AG04450 (cell line): ENCODE measurements at regions not wholly inside any gene's neighbourhood (a gene's known extent, or its start where the extent isn't known, plus 50 kb on each side); places are given as distances from the start of the nearest gene placed in this dataset.

Source experiments
- CTCF ChIA-PET: fragments of 300-600, 350-600 bp; formaldehyde crosslinking; extraction: SDS; loops from one replicate; lab custom pipeline; 2022; ENCODE audit warnings: antibody characterized with exemption, inconsistent platforms; lab: Charles Lee
- POLR2A ChIA-PET: fragments of 350-600 bp; formaldehyde crosslinking; extraction: SDS; loops from one replicate; lab custom pipeline; 2021; ENCODE audit warnings: antibody characterized with exemption, inconsistent platforms; lab: Yijun Ruan, JAX
- DNase-seq: peaks from one replicate; pipeline ENCODE4 v3.0.0-alpha.2; 2011; ENCODE audit warnings: low read depth, low spot score
- H3K27ac ChIP-seq: one replicate; pipeline ENCODE4 v1.5.1; 2012; ENCODE audit warnings: low read depth, low read length, control low read depth
- H3K27me3 ChIP-seq: one replicate; pipeline ENCODE4 v1.6.0; 2012; ENCODE audit warnings: low read length; ENCODE audit not compliant: control insufficient read depth, insufficient read depth
- H3K4me3 ChIP-seq: 2 replicates; pipeline ENCODE4 v1.5.1; 2011; ENCODE audit warnings: mild to moderate bottlenecking, low read depth, low read length, control low read depth
- H3K9me3 ChIP-seq: 2 replicates; pipeline ENCODE4 v1.5.1; 2012; ENCODE audit warnings: low read length; ENCODE audit not compliant: control insufficient read depth, insufficient read depth
- CTCF ChIP-seq: IDR thresholded peaks from 2 replicates; pipeline ENCODE4 v1.5.1; 2011; ENCODE audit warnings: low read depth, low read length, control low read depth, inconsistent platforms

- Histone ChIP-seq H3K4me3 (no peak overlapping the region), H3K27me3 (no peaks in the 10 kb centered on the region), H3K27ac (no peak overlapping the region), H3K9me3 (no peaks in the 10 kb centered on the region; the same call in 1 of the 2 replicates)
- ChIA-PET POLR2A (no interaction called here), CTCF (no interaction called here)
- TF ChIP-seq CTCF, result no peak
- no peak for DNase-seq
These were observed 370.4 kb upstream of the PLXNA2 start for GRCh38 chr1:208614610-208615009.

GRCh38 chr1:208615371-208615770 lies 371.2 kb upstream of the PLXNA2 start:
- H3K4me3 ChIP-seq, result no peak overlapping the region
- no peaks in the 10 kb centered on the region for H3K27me3 ChIP-seq
- POLR2A ChIA-PET, result no interaction called here
- DNase-seq, result no peak
- TF ChIP-seq CTCF, result no peak
- no peaks in the 10 kb centered on the region; the same call in 1 of the 2 replicates for H3K9me3 ChIP-seq
- CTCF ChIA-PET, result no interaction called here
- no peak overlapping the region for H3K27ac ChIP-seq

GRCh38 chr1:208616776-208617175 lies 372.6 kb upstream of the PLXNA2 start:
- CTCF ChIA-PET, result no interaction called here
- DNase-seq, result no peak

GRCh38 chr1:208628022-208628914 lies 384.1 kb upstream of the PLXNA2 start:
- no peaks in the 10 kb centered on the region for H3K9me3 ChIP-seq
- ChIA-PET POLR2A (no interaction called here), CTCF (no interaction called here)
- no peak overlapping the region for H3K4me3 ChIP-seq
- H3K27me3 ChIP-seq, result no peaks in the 10 kb centered on the region
- no peak for TF ChIP-seq CTCF
- no peak overlapping the region for H3K27ac ChIP-seq
- no peak for DNase-seq

More at GRCh38 chr1:208616776-208617175, 372.6 kb upstream of the PLXNA2 start:
- no peak overlapping the region for H3K4me3 ChIP-seq
- H3K27me3 ChIP-seq, result no peaks in the 10 kb centered on the region
- no peaks in the 10 kb centered on the region; the same call in 1 of the 2 replicates for H3K9me3 ChIP-seq
- POLR2A ChIA-PET, result no interaction called here
- no peak for TF ChIP-seq CTCF
- H3K27ac ChIP-seq, result no peak overlapping the region

GRCh38 chr1:208631092-208631491 lies 386.9 kb upstream of the PLXNA2 start:
- no peak for DNase-seq
- ChIA-PET POLR2A (no interaction called here), CTCF (interaction anchor here (1.2 kb wide), 2 partner anchors 19 to 21 kb away, joined by 3 to 5 read pairs; no protein-coding TSS in a partner anchor)
- no peaks in the 10 kb centered on the region for H3K27me3 ChIP-seq
- TF ChIP-seq CTCF, result no peak
- no peak overlapping the region for H3K27ac ChIP-seq
- H3K4me3 ChIP-seq, result no peak overlapping the region
- H3K9me3 ChIP-seq, result no peaks in the 10 kb centered on the region
